NCI-H2171 (cell line): ENCODE measurements at regions not wholly inside any gene's neighbourhood (a gene's known extent, or its start where the extent isn't known, plus 50 kb on each side); places are given as distances from the start of the nearest gene placed in this dataset.
"Not testable (repeated sequence)": the region's sequence is repeated elsewhere in the genome, so short reads cannot be mapped to it uniquely, and the experiment has no call there.

Experiments used
- DNase-seq: peaks from one replicate; lab custom pipeline; 2025; lab: John Stamatoyannopoulos, UW

GRCh38 chr2:375956-376307 is 88.0 kb upstream of the ALKAL2 start:
- DNase-seq: peak; percentile 40

DNA sequence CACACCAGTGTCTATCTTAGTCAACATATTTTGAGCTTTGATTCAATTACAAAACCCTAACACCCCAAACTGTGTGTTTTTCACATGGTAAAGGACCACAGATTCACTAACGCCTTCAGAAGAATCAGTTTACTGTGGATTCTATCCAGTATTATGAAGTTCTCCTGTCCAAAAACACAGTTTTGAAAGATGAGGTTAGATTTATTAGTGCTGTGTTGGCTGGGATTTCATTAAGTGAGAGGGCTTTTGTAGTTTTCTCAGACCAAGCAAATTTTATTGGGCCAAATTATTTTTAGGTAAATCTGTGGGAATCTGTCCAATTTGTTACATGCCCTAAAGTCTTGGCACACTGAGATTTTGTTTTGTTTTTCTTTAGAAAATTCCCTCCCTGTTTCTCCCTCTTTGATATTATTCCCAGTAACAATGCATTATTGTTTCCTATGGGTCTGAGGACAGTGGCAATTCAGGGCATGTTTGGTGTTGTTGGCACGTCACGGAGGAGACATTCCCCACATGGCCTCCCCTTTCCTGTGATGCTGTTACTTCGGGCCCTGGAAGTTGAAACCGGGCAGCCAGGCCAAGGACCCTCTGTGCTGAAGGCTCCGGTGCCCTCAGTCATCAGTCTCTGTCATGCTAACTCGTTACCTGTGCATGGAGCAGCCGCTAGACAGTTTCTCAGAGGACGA is 87.5 kb upstream of the ALKAL2 start:
- no peak for DNase-seq

DNA sequence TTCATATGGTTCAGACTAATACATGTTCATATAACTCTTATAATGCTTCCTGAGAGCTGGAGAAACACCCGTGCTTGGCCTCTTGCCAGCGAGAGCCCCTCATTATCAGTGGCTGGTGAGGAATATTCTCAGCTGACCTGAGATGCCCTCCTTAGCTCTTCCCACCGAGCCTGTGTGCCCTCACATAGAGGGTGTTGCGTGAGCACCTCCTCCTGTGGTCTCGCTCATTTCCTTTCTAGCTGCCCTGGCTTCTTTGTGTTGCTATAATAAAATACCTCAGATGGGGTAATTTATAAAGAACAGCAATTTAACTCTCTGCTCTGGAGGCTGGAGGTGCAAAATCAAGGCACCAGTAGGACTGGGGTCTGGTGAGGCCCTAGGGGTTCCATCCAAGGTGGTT is 80.5 kb upstream of the ALKAL2 start:
- DNase-seq: no peak

DNA sequence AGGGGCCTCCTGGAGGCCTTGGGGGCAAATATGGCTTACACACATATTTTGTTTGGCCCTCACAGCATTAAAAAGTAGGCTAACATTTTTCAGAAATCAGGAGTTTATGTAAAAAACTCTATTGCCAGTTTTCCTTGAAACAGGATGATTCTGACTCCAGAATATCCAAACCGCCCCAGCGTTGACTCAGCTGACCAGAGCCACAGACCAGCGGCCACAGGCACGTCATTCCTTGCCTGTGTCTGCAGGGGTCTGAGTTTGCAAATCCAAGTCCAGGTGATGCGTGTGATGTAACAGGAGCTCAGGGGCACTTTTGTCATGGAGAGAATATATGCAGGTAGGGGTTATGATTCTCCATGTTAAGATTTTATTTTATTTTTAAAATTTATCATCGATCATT is 79.4 kb upstream of the ALKAL2 start:
- no peak for DNase-seq

DNA sequence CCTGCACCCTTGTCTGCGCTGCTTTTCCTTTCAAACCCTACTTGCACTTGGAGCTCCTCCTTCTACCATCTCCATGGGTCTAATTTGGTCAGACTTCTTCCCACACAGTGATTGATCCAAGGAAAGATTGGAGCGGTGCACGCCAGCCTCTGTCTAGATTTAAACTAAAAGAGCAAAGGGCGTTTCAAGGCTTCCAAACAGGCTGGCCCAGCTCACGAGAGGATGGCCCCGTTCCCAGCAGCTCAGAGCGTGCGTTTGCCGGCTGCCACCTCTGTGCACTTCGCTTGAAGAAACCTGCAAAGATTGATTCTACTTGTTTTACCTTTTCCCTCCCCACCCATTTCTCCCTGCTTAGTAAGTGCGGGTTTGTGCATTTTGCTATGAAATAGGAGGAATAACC is 78.8 kb upstream of the ALKAL2 start:
- DNase-seq: no peak

DNA sequence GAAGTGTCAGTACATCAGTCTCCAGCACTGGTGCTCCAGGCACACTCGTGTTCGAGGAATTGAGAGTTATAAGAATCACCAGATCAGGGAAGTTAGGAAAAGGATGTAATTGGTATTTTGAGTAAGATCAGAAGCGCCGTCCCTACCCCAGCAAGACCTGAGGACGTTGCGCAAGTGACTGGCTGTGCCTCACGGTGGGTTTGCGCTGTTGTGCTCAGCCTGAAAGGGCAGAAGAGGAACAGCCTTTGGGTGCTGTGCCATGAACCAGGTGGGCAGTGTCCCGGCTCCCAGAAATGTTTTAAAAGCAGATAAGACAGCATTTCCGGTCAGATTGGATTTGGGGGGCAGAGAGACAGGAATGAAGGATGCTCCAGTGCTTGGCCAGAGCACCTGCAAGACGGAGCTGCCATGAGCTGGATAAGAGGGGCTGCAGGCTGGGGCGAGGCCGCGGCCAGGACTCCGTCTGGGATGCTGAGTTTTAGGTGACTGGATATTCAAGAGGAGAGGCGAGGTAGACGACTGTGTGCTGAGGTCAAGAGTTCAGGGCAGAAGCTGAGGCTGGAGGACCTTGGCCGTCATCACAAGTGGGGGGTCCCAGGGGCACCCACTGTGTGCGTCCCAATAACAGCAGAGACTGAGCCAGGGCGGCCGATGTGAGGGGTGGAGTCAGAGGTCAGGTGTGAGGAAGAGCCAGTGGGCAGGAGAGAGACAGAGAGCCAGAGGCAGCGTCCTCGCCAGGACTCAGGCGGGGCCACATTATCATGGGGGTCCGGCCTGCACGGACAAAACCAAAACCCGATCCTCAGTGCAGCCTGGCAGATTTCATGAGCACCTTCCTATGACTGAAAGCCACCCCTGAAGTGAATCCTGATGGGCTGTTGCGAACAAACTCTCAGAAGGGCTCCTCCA is 77.7 kb upstream of the ALKAL2 start:
- no peak for DNase-seq

GRCh38 chr2:363824-364470 is 76.1 kb upstream of the ALKAL2 start:
- no peak for DNase-seq

GRCh38 chr2:362924-363323 is 75.0 kb upstream of the ALKAL2 start:
- DNase-seq: no peak

- DNase-seq: no peak
Observed at GRCh38 chr2:360124-360523, 72.2 kb upstream of the ALKAL2 start.

DNA sequence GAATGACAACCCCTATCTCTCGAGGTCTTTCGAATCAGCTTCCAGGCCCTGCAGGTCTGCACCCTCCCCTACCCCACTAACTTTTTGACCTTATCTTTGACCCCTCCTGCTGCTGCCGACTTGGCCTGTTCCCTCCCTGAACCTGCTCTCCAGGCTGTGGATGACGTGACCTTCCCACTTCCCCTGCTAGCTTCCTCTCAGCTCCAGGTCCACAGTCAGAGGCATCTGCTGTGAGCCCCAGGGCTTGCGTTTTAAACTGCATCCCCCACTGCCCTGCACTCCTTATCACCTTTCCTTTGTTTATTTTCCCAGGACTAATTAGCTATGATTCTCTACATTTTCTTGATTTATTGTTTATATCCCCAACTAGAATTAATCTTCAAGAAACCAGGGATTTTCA is 71.2 kb upstream of the ALKAL2 start:
- no peak for DNase-seq

DNA sequence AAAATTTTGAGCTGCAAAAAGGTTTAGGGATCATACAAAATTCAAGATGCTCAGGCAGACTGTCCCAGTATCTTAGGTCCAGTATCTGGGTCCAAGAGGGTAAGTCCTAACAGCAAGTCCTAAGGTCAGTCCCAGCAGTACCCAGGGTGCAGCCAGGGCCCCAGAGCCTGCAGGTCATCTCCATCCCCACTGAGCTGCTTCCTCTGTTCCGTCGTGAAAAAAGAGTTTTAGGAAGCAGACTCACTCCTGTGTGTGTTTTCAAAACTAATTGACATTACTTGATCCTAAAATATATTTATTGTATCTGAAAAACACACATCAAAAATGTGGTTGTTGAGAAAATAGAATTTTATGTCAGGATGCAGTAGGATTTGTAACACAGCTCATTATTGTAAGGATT is 69.9 kb upstream of the ALKAL2 start:
- DNase-seq: no peak

- not testable (repeated sequence) for DNase-seq
Observed at GRCh38 chr2:356304-356703, 68.4 kb upstream of the ALKAL2 start.

- no peak for DNase-seq
Observed at GRCh38 chr2:355773-356172, 67.9 kb upstream of the ALKAL2 start.

DNA sequence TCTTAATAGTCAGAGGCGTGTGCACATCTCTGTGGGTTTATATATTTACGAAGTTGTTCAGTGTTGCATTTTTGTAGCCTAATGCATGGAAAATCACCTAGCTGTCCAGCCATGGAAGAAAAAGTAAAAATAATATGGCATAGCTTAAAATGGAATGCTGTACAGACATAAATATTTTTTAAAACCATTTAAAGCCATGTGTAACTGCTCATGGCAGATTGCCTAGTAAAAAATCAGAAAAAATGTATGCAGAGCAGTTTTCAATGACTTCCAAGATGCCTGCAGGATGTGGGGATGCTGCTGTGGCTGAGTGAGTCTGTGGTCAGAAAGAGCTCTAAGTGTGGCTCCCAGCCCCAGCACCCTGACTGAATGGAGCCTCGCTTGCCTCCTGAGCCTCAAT is 64.8 kb upstream of the ALKAL2 start:
- DNase-seq: no peak

DNA sequence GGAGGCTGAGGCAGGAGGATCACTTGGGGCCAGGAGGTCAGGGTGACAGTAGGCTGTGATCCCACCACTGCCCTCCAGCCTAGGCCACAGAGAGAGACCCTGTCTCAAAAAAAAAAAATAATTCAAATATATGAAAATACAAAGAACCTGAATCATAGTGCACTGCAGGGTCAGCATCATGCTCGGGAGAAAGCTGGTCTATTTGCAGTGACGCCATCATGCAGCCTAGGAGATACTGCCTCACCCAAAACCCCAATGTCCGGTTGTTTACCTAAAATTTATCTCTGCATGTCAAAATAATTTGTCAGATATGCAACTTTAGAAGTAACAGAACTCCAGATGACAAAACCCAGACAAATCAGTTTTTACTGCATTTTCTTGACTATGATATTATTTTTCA is 61.5 kb upstream of the ALKAL2 start:
- DNase-seq: no peak

GRCh38 chr2:348361-348916 is 60.5 kb upstream of the ALKAL2 start:
- no peak for DNase-seq

GRCh38 chr2:344811-345210 is 56.9 kb upstream of the ALKAL2 start:
- DNase-seq: no peak

GRCh38 chr2:343355-343754 is 55.5 kb upstream of the ALKAL2 start:
- no peak for DNase-seq

DNA sequence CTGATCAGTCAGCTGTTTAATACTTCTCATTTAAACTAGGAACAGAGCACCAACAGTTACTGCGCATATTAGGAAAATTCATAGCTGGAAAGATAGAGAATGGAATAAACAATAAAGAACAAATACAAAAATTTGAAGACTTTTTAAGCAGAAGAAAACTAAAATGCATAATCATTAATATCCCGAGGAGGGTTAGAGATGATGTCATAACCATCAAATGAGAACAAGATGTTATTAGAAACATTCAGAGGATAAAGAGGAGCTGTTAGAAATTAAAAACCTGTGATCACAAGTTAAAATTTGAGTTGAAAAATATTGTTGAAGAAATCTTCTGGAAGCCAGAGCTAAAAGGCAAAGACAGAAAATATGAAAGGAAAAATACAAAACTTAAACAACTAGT is 54.0 kb upstream of the ALKAL2 start:
- DNase-seq: no peak

- DNase-seq: peak; percentile 35
Observed at GRCh38 chr2:341017-341542, 53.2 kb upstream of the ALKAL2 start.
